ENCODE measurements at regions not wholly inside any gene's neighbourhood (a gene's known extent, or its start where the extent isn't known, plus 50 kb on each side); places are given as distances from the start of the nearest gene placed in this dataset.

DNA sequence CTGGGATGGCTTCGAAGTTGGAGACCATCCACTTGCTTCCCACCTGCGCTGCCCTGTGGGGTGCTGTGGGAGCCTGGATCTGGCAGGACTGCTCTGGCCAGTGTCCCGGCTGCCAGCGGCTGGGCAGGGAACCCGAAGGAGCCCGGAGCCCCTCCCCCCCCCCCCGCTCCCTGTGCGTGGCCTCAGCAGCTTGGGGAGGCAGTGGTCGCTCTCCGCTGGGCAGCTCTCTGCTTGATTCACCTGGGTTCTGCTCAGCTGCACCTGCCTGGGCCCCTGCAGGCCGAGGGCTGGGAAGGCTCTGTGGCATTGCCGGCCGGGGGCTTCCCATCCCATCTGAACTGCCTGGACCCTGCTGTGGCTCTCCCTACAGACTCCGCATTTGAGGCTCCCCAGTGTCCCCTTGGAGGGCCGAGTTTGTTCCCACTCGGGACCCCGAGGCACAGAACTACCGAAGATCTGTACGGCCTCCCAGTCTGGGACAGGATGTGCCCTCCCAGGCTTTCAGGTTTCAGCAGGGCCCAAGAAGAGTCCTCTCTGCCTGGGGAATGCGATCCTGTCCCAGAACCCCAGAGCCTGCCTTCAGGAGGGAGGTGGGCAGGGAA is 525.1 kb downstream of the TCERG1L start:
- TF ChIP-seq, protein P1, sequence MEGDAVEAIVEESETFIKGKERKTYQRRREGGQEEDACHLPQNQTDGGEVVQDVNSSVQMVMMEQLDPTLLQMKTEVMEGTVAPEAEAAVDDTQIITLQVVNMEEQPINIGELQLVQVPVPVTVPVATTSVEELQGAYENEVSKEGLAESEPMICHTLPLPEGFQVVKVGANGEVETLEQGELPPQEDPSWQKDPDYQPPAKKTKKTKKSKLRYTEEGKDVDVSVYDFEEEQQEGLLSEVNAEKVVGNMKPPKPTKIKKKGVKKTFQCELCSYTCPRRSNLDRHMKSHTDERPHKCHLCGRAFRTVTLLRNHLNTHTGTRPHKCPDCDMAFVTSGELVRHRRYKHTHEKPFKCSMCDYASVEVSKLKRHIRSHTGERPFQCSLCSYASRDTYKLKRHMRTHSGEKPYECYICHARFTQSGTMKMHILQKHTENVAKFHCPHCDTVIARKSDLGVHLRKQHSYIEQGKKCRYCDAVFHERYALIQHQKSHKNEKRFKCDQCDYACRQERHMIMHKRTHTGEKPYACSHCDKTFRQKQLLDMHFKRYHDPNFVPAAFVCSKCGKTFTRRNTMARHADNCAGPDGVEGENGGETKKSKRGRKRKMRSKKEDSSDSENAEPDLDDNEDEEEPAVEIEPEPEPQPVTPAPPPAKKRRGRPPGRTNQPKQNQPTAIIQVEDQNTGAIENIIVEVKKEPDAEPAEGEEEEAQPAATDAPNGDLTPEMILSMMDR (IDR thresholded peaks at IDR 0.05; ENCODE audit: low read depth, low read length) = no peak
- H3K4me3 ChIP-seq (replicated peaks in 1 of 2; ENCODE audit: low read depth in 2 of 2, low read length in 2 of 2) = no peak overlapping the region
- DNase-seq (ENCODE audit: low read depth in 2 of 2) = no peak

DNA sequence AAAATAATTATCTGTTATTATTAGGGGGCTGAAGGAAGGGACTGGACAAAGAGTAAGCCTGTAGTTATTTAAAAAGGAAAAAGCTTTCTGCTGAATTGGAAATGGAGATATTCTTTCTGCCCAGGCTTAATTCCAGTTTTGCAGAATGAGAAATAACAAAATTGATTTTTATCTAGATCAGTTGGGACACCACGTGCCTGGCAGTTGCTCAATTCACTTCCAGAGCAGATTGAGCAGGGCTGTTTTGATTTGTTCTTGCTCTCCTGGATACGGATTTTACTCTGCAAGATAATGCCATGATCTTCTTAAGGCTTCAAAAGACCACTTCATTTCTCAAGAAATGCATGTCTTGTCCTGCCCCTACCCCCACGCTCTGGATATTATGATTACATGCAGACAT is 524.3 kb downstream of the TCERG1L start:
- H3K4me3 ChIP-seq (replicated peaks in 1 of 2; ENCODE audit: low read depth in 2 of 2, low read length in 2 of 2) = no peak overlapping the region
- DNase-seq (ENCODE audit: low read depth in 2 of 2) = no peak
- TF ChIP-seq, protein P1 (IDR thresholded peaks at IDR 0.05; ENCODE audit: low read depth, low read length) = no peak

DNA sequence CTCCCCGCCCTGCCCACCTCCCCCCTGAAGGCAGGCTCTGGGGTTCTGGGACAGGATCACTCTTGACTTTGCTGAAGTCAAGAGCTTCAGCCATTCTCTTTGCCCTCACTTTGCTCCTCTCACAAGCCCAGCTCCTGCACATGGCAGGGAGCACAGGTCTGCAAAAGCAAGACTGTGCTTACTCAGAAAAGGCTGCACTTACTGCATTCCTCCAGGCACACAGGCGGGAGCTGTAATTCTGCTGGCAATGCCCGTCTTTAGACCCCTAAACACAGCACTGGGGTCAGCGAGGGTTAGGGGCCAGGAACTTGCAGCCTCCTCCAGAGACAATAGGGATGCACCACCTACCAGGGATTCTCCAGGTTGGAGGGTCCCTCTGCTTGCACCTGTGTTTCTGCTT is 523.7 kb downstream of the TCERG1L start:
- DNase-seq (ENCODE audit: low read depth in 2 of 2) = no peak
- no peak overlapping the region for H3K4me3 ChIP-seq (replicated peaks in 1 of 2; ENCODE audit: low read depth in 2 of 2, low read length in 2 of 2)
- TF ChIP-seq, protein P1 (IDR thresholded peaks at IDR 0.05; ENCODE audit: low read depth, low read length) = no peak

DNA sequence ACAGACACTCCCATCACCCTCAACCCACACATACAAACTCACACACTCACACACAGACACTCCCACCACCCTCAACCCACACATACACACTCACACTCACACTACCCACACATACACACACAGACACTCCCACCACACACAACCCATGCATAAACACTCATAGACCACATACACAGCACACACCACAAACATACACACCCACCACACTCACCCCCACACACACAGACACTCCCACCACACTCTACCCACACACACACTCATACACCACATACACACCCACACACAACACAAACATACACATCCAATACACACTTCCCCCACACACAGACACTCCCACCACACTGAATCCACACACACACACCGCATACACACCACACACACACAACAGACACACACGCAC is 521.2 kb downstream of the TCERG1L start:
- H3K4me3 ChIP-seq (replicated peaks in 1 of 2; ENCODE audit: low read depth in 2 of 2, low read length in 2 of 2) = no peak overlapping the region
- no peak for DNase-seq (ENCODE audit: low read depth in 2 of 2)
- TF ChIP-seq, protein P1 (IDR thresholded peaks at IDR 0.05; ENCODE audit: low read depth, low read length) = no peak

GRCh38 chr10:130792096-130792845 is 519.2 kb downstream of the TCERG1L start:
- no peak overlapping the region for H3K4me3 ChIP-seq (replicated peaks in 1 of 2; ENCODE audit: low read depth in 2 of 2, low read length in 2 of 2)
- TF ChIP-seq, protein P1 (IDR thresholded peaks at IDR 0.05; ENCODE audit: low read depth, low read length) = no peak
- no peak for DNase-seq (ENCODE audit: low read depth in 2 of 2)

GRCh38 chr10:130795819-130796218 is 515.7 kb downstream of the TCERG1L start:
- no peak for DNase-seq (ENCODE audit: low read depth in 2 of 2)
- TF ChIP-seq, protein P1 (IDR thresholded peaks at IDR 0.05; ENCODE audit: low read depth, low read length) = no peak
- no peak overlapping the region for H3K4me3 ChIP-seq (replicated peaks in 1 of 2; ENCODE audit: low read depth in 2 of 2, low read length in 2 of 2)
